H1 (cell line): ENCODE measurements at regions not wholly inside any gene's neighbourhood (a gene's known extent, or its start where the extent isn't known, plus 50 kb on each side); places are given as distances from the start of the nearest gene placed in this dataset.

Experiments
- CTCF ChIA-PET: fragments of 300-600 bp; sonication (Branson Sonifier 250); formaldehyde crosslinking; loops from one replicate; lab custom pipeline; 2021; ENCODE audit not compliant: partially characterized antibody; lab: Charles Lee
- POLR2A ChIA-PET: fragments of 300-600 bp; sonication (Branson Sonifier 250); formaldehyde crosslinking; loops from one replicate; lab custom pipeline; 2021; ENCODE audit warnings: inconsistent platforms; ENCODE audit not compliant: partially characterized antibody; lab: Charles Lee
- DNase-seq, 2 experiments: peaks; one replicate each; pipeline versions ENCODE4 v3.0.0 to v3.0.0-alpha.2; 2010 to 2022; ENCODE audit warnings: low spot score in 2 of 2, low read depth in 1 of 2, mixed read lengths in 1 of 2
- FAIRE-seq: peaks from 2 replicates; lab custom pipeline; 2011; peaks lifted over from hg19 to GRCh38; lab: Jason Lieb, UNC
- H2AFZ ChIP-seq: 2 replicates; pipeline ENCODE4 v1.8.1; 2012; ENCODE audit warnings: low read length, inconsistent platforms
- H2AK5ac ChIP-seq: 2 replicates; pipeline ENCODE4 v1.6.1; 2013; ENCODE audit warnings: low read depth, low read length
- H2BK120ac ChIP-seq: replicated peaks from 2 replicates; pipeline ENCODE3; 2013; ENCODE audit warnings: low read depth, low read length, inconsistent platforms
- H2BK12ac ChIP-seq: 2 replicates; pipeline ENCODE4 v1.6.1; 2013; ENCODE audit warnings: low read depth, low read length
- H2BK15ac ChIP-seq: 2 replicates; pipeline ENCODE4 v1.6.1; 2013; ENCODE audit warnings: low read length
- H2BK20ac ChIP-seq: 2 replicates; pipeline ENCODE4 v1.6.1; 2013; ENCODE audit warnings: low read length
- H2BK5ac ChIP-seq: 2 replicates; pipeline ENCODE4 v1.6.1; 2013; ENCODE audit warnings: low read depth, low read length
- H3K14ac ChIP-seq: 2 replicates; pipeline ENCODE4 v1.6.1; 2013; ENCODE audit warnings: inconsistent platforms; ENCODE audit not compliant: insufficient read length
- H3K18ac ChIP-seq: 2 replicates; pipeline ENCODE4 v1.6.1; 2013; ENCODE audit warnings: low read length; ENCODE audit errors: extremely low read depth
- H3K23ac ChIP-seq: 2 replicates; pipeline ENCODE4 v1.6.1; 2013; ENCODE audit warnings: inconsistent platforms; ENCODE audit not compliant: insufficient read length
- H3K23me2 ChIP-seq: 2 replicates; pipeline ENCODE4 v1.6.1; 2013; ENCODE audit warnings: low read depth, low read length
- H3K27ac ChIP-seq: 2 replicates; pipeline ENCODE4 v1.6.1; 2011; ENCODE audit warnings: low read depth, low read length, inconsistent platforms
- H3K27me3 ChIP-seq, 4 experiments: replicated peaks in 1 of 4; 1 replicate in 1 of 4; 2 replicates in 3 of 4; pipeline versions ENCODE4 v1.6.1 to v1.8.1; 2011 to 2013; ENCODE audit warnings: low read length in 3 of 4, mild to moderate bottlenecking in 3 of 4, inconsistent platforms in 2 of 4, mixed read lengths in 2 of 4, moderate library complexity in 1 of 4; ENCODE audit not compliant: control insufficient read depth in 3 of 4, insufficient read depth in 3 of 4; ENCODE audit errors: extremely low read depth in 1 of 4
- H3K36me3 ChIP-seq, 4 experiments: 2 replicates each; pipeline versions ENCODE4 v1.6.1 to v1.8.1; 2011 to 2013; ENCODE audit warnings: mild to moderate bottlenecking in 4 of 4, low read length in 3 of 4, moderate library complexity in 2 of 4, control low read depth in 1 of 4, inconsistent platforms in 1 of 4; ENCODE audit not compliant: insufficient read depth in 4 of 4, control insufficient read depth in 2 of 4
- H3K4ac ChIP-seq: replicated peaks from 2 replicates; pipeline ENCODE3; 2013; ENCODE audit warnings: low read length, low read depth, mixed read lengths, inconsistent platforms; ENCODE audit not compliant: insufficient read length
- H3K4me1 ChIP-seq, 4 experiments: replicated peaks in 1 of 4; 1 replicate in 1 of 4; 2 replicates in 3 of 4; pipeline versions ENCODE4 v1.6.1 to v1.8.1; 2011 to 2013; ENCODE audit warnings: low read length in 3 of 4, inconsistent platforms in 2 of 4, mixed read lengths in 1 of 4; ENCODE audit not compliant: insufficient read depth in 4 of 4, control insufficient read depth in 3 of 4
- H3K4me2 ChIP-seq, 2 experiments: 2 replicates each; pipeline versions ENCODE4 v1.6.1 to v1.8.1; 2011 to 2013; ENCODE audit warnings: low read depth in 2 of 2, low read length in 2 of 2, control low read depth in 1 of 2, inconsistent platforms in 1 of 2, mild to moderate bottlenecking in 1 of 2; ENCODE audit not compliant: insufficient read depth in 1 of 2
- H3K4me3 ChIP-seq, 4 experiments: fragments of 200-600, 300-600 bp in 1 of 4; sonication (generic), shearing (Covaris generic), sonication (Bioruptor Twin) in 1 of 4; 2 replicates each; pipeline versions ENCODE4 v1.5.1 to v1.8.1; 2011 to 2016; ENCODE audit warnings: low read length in 4 of 4, low read depth in 3 of 4, control low read depth in 2 of 4, inconsistent platforms in 2 of 4, mild to moderate bottlenecking in 2 of 4, mixed read lengths in 1 of 4, moderate library complexity in 1 of 4; ENCODE audit not compliant: insufficient read depth in 2 of 4; ENCODE audit errors: extremely low read depth in 1 of 4
- H3K56ac ChIP-seq: replicated peaks from 2 replicates; pipeline ENCODE3; 2013; ENCODE audit warnings: low read depth, mild to moderate bottlenecking, mixed read lengths, low read length, inconsistent platforms; ENCODE audit not compliant: insufficient read length
- H3K79me1 ChIP-seq: 2 replicates; pipeline ENCODE4 v1.6.1; 2013; ENCODE audit warnings: low read depth, low read length, control low read depth
- H3K79me2 ChIP-seq, 2 experiments: 2 replicates each; pipeline versions ENCODE4 v1.6.1 to v1.8.1; 2012 to 2013; ENCODE audit warnings: low read length in 2 of 2, mild to moderate bottlenecking in 2 of 2, inconsistent platforms in 1 of 2; ENCODE audit not compliant: insufficient read depth in 2 of 2, control insufficient read depth in 1 of 2
- H3K9ac ChIP-seq, 4 experiments: replicated peaks in 1 of 4; 1 replicate in 1 of 4; 2 replicates in 3 of 4; pipeline versions ENCODE4 v1.6.1 to v1.8.1; 2011 to 2013; ENCODE audit warnings: low read depth in 3 of 4, low read length in 3 of 4, control low read depth in 2 of 4, mild to moderate bottlenecking in 2 of 4, moderate library complexity in 2 of 4, inconsistent platforms in 1 of 4; ENCODE audit errors: extremely low read depth in 1 of 4
- H3K9me3 ChIP-seq, 2 experiments: 2 replicates each; pipeline versions ENCODE4 v1.6.1 to v1.8.1; 2012 to 2013; ENCODE audit warnings: mild to moderate bottlenecking in 2 of 2, moderate library complexity in 2 of 2, control low read depth in 1 of 2, inconsistent platforms in 1 of 2, low read depth in 1 of 2, low read length in 1 of 2, mixed read lengths in 1 of 2; ENCODE audit not compliant: insufficient read depth in 2 of 2
- H4K20me1 ChIP-seq, 2 experiments: replicated peaks in 1 of 2; 2 replicates each; pipeline versions ENCODE3 to v1.8.1; 2011 to 2013; ENCODE audit warnings: inconsistent platforms in 2 of 2, low read length in 2 of 2, mild to moderate bottlenecking in 1 of 2; ENCODE audit not compliant: insufficient read depth in 2 of 2, control insufficient read depth in 1 of 2
- H4K5ac ChIP-seq: 2 replicates; pipeline ENCODE4 v1.6.1; 2013; ENCODE audit warnings: low read length, low read depth, mixed read lengths, inconsistent platforms; ENCODE audit not compliant: insufficient read length
- H4K8ac ChIP-seq: 2 replicates; pipeline ENCODE4 v1.8.0; 2013; ENCODE audit warnings: mild to moderate bottlenecking, moderate library complexity, low read length, inconsistent platforms; ENCODE audit not compliant: insufficient read depth; ENCODE audit errors: extremely low read depth
- H4K91ac ChIP-seq: replicated peaks from 2 replicates; pipeline ENCODE3; 2013; ENCODE audit warnings: low read length, mixed read lengths, inconsistent platforms; ENCODE audit not compliant: insufficient read length
- ASH2L ChIP-seq: fragments of 200-600, 300-600 bp; sonication (generic); IDR thresholded peaks from one replicate; pipeline ENCODE4 v1.7.1; 2017; ENCODE audit warnings: low read length
- TCF12 ChIP-seq: IDR thresholded peaks from 2 replicates; pipeline ENCODE4 v1.6.1; 2011; ENCODE audit warnings: low read depth, mild to moderate bottlenecking, low read length
- WGBS, 2 experiments: shearing (Covaris generic) in 1 of 2; methylation state at CpG; one replicate each; pipeline versions ENCODE4 v1.1.6 to v1.1.7; 2013 to 2015; ENCODE audit warnings: low lambda C conversion rate in 2 of 2, mixed read lengths in 2 of 2, inconsistent platforms in 1 of 2, low coverage in 1 of 2, missing lambda C conversion rate in 1 of 2; ENCODE audit not compliant: insufficient replicate concordance in 2 of 2, insufficient coverage in 1 of 2, insufficient read length in 1 of 2; ENCODE audit errors: extremely low coverage in 1 of 2, missing lambda C conversion rate in 1 of 2; 5-methylcytosine and 5-hydroxymethylcytosine counted together

DNA sequence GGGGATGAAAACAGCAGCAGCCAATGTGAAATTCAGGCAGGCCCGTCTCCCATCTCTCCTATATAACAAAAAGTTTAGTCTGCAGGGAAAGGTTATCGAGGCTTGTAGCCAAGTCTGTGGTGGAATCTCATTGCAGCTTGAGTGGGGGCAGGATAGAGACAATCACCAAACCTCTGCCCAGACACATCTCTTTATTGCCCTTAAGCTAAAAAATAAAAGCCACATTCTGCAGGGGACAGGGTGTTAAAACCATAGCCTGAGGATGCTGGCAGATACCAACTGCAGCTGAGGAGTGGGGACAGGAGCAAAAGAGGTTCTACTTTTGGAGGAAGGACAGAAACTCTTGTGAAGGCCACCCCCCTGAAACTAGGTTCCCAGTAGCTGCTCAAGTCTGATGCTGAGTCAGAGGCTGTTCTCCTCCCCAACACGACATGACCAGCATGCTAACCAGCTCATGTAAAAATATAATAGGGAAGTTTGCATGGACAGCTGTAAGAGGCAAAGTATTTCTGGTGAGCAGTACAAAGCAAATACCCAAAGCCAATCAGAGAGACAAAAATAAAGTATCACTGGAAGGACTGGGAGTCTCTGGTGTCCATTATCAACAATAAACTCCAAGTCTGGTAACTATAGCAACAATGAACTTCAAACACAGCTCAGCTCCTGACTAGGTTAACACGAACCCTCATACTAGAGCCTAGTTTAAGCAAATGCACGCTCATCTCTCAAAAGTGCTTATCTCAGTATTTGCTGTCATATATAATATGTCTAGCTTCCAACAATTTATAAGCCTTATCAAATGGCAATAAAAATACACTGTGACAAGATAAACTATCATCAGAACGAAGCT is 362.2 kb upstream of the SLCO3A1 start:
- no peaks in the 10 kb centered on the region for H3K79me1 ChIP-seq
- no peak overlapping the region for H2BK120ac ChIP-seq
- no peak overlapping the region for H3K9ac ChIP-seq
- H2BK12ac ChIP-seq: no peak overlapping the region
- no peak overlapping the region for H2BK5ac ChIP-seq
- H2AK5ac ChIP-seq: no peak overlapping the region
- no peak overlapping the region for H4K91ac ChIP-seq
- H3K18ac ChIP-seq: no peak overlapping the region
- H3K27me3 ChIP-seq: no peaks in the 10 kb centered on the region
- no peak overlapping the region for H3K27ac ChIP-seq
- H3K23ac ChIP-seq: no peak overlapping the region
- TF ChIP-seq TCF12 (no peak), ASH2L (no peak)
- H3K4ac ChIP-seq: no peak overlapping the region
- H3K79me2 ChIP-seq: no peaks in the 10 kb centered on the region
- no peak overlapping the region for H4K5ac ChIP-seq
- peaks cover 0 to 2% (median 0%) of the 10 kb centered on the region in 4 experiments; a peak in 1 of 7 replicates for H3K4me1 ChIP-seq
- H2BK20ac ChIP-seq: no peak overlapping the region
- FAIRE-seq (no peak), DNase-seq (no peak)
- ChIA-PET POLR2A (interaction anchor here (1.1 to 1.4 kb wide), 2 partner anchors 9 kb away, joined by 3 to 4 read pairs; no protein-coding TSS in a partner anchor), CTCF (interaction anchor here (1.2 kb wide), 1 partner anchor 24 kb away, joined by 3 read pairs; no protein-coding TSS in a partner anchor)
- no peak overlapping the region for H3K4me2 ChIP-seq
- H3K23me2 ChIP-seq: no peaks in the 10 kb centered on the region
- H3K9me3 ChIP-seq: no peaks in the 10 kb centered on the region
- no peak overlapping the region for H3K14ac ChIP-seq
- 87% methylated on average over 6 of the region's 6 CpGs; no CpG with 5 or more reads in 1 of the 2 experiments for WGBS, 2 experiments
- H3K4me3 ChIP-seq: no peak overlapping the region
- peak overlapping the region; percentile 51; the same call in 1 of the 2 replicates for H2AFZ ChIP-seq
- H4K8ac ChIP-seq: no peak overlapping the region
- H4K20me1 ChIP-seq: no peaks in the 10 kb centered on the region
- H3K56ac ChIP-seq: no peak overlapping the region
- no peaks in the 10 kb centered on the region for H3K36me3 ChIP-seq
- no peak overlapping the region for H2BK15ac ChIP-seq
